Gastroesophageal sphincter (tissue), 4 donors: ENCODE measurements at regions not wholly inside any gene's neighbourhood (a gene's known extent, or its start where the extent isn't known, plus 50 kb on each side); places are given as distances from the start of the nearest gene placed in this dataset.

Experiments used
- ATAC-seq: fragments of 150-250 bp; one replicate; pipeline ENCODE4 v1.9.1; 2016; ENCODE audit warnings: mild to moderate bottlenecking, moderate library complexity
- H3K27ac ChIP-seq, 4 donors: fragments of 200-600 bp; sonication (generic) in 3 of 4; 1 replicate in 3 of 4; 2 replicates in 1 of 4; pipeline ENCODE4 v1.5.1; 2016 to 2019
- H3K27me3 ChIP-seq: fragments of 200-600 bp; sonication (generic); one replicate; pipeline ENCODE4 v1.5.1; 2019
- H3K36me3 ChIP-seq, 2 donors: fragments of 200-600 bp; sonication (generic); one replicate each; pipeline ENCODE4 v1.5.1; 2019; ENCODE audit warnings: control low read depth in 1 of 2
- H3K4me1 ChIP-seq, 3 donors: fragments of 200-600 bp; sonication (generic); 1 replicate in 2 of 3; 2 replicates in 1 of 3; pipeline ENCODE4 v1.5.1; 2016 to 2019; ENCODE audit warnings: control low read depth in 2 of 3
- H3K4me3 ChIP-seq, 2 donors: fragments of 200-600 bp; sonication (generic); one replicate each; pipeline ENCODE4 v1.5.1; 2019; ENCODE audit warnings: mild to moderate bottlenecking in 1 of 2, moderate library complexity in 1 of 2
- H3K9me3 ChIP-seq, 3 donors: fragments of 200-600 bp; sonication (generic); one replicate each; pipeline ENCODE4 v1.5.1; 2017 to 2019; ENCODE audit warnings: control low read depth in 2 of 3
- EP300 ChIP-seq: sonication (generic); formaldehyde crosslinking; IDR thresholded peaks from one replicate; pipeline ENCODE4 v1.6.1; 2017; ENCODE audit warnings: antibody characterized with exemption, mild to moderate bottlenecking
- POLR2A ChIP-seq, 2 donors: fragments of 450-650 bp; IDR thresholded peaks; one replicate each; pipeline ENCODE4 v1.6.1; 2017; ENCODE audit warnings: antibody characterized with exemption in 2 of 2, mild to moderate bottlenecking in 2 of 2, moderate library complexity in 1 of 2
- POLR2AphosphoS5 ChIP-seq: sonication (generic); formaldehyde crosslinking; IDR thresholded peaks from one replicate; pipeline ENCODE4 v1.6.1; 2017; ENCODE audit warnings: antibody characterized with exemption
- WGBS, 2 donors: methylation state at CpG; one replicate each; pipeline ENCODE4 v1.1.5; 2018; ENCODE audit warnings: low coverage in 1 of 2; 5-methylcytosine and 5-hydroxymethylcytosine counted together
- TF ChIP-seq, protein P1 (sequence below), 4 experiments: fragments of 200-600 bp in 2 of 4; fragments of 450-650 bp in 2 of 4; sonication (generic) in 1 of 4; IDR thresholded peaks; one replicate each; pipeline ENCODE4 v1.5.1; 2017 to 2019; ENCODE audit warnings: antibody characterized with exemption in 4 of 4, mild to moderate bottlenecking in 2 of 4, moderate library complexity in 2 of 4

DNA sequence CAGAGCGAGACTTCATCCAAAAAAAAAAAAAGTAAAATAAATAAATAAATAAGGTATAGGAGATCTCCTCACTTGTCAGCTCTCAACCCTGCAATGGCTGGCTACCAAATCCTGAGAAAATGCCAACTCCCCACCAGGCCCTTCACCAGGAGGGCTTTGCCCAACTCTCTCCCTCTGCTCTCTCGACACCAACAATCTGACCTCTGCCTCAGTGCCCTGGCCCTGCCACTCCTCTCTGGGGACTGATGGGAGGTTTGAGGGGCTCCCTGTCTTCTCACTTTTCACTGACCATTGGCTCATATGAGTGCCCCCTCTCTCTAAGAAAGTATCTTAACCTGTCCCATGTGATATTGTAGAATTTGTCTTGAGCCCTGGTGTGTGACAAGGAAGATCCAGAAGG is 52.6 kb upstream of the SH3PXD2B start:
- WGBS, 2 donors: 94 to 100% methylated on average over 2 of the region's 2 CpGs
- Histone ChIP-seq H3K27ac (no peak overlapping the region), H3K36me3 (no peaks in the 10 kb centered on the region), H3K4me3 (no peak overlapping the region), H3K4me1 (peaks cover 0 to 24% (median 9%) of the 10 kb centered on the region in 3 donors), H3K9me3 (peaks cover 0 to 14% (median 0%) of the 10 kb centered on the region in 3 donors), H3K27me3 (no peaks in the 10 kb centered on the region)
- no peak for TF ChIP-seq POLR2AphosphoS5
- TF ChIP-seq EP300: no peak
- no peak for TF ChIP-seq POLR2A (IDR thresholded peaks at IDR 0.05)
- TF ChIP-seq, protein P1, sequence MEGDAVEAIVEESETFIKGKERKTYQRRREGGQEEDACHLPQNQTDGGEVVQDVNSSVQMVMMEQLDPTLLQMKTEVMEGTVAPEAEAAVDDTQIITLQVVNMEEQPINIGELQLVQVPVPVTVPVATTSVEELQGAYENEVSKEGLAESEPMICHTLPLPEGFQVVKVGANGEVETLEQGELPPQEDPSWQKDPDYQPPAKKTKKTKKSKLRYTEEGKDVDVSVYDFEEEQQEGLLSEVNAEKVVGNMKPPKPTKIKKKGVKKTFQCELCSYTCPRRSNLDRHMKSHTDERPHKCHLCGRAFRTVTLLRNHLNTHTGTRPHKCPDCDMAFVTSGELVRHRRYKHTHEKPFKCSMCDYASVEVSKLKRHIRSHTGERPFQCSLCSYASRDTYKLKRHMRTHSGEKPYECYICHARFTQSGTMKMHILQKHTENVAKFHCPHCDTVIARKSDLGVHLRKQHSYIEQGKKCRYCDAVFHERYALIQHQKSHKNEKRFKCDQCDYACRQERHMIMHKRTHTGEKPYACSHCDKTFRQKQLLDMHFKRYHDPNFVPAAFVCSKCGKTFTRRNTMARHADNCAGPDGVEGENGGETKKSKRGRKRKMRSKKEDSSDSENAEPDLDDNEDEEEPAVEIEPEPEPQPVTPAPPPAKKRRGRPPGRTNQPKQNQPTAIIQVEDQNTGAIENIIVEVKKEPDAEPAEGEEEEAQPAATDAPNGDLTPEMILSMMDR (IDR thresholded peaks at IDR 0.05): no peak
- no peak for ATAC-seq

DNA sequence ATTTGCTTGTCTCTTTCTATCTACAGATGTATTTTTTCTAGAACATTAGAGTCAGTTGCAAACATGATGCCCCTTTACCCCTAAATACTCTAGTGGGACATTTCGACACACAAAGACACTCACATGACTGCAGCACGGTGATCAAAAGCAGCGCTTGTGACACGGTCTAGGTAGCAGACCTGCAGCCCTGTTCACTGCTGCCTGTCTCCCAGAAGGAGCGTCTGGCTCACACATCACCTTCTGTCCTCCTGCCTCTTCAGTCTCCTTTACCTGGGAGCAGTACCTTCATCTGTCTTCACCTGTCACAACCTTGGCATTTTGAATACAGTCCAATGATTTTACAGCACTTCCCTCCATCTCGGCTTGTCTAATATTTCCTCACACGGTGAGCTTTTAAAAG is 51.9 kb upstream of the SH3PXD2B start:
- Histone ChIP-seq H3K36me3 (no peaks in the 10 kb centered on the region), H3K27ac (no peak overlapping the region), H3K27me3 (no peaks in the 10 kb centered on the region), H3K4me3 (no peak overlapping the region), H3K9me3 (peaks cover 0 to 7% (median 0%) of the 10 kb centered on the region in 3 donors), H3K4me1 (peaks cover 0 to 24% (median 9%) of the 10 kb centered on the region in 3 donors)
- TF ChIP-seq POLR2AphosphoS5: no peak
- TF ChIP-seq, protein P1 (IDR thresholded peaks at IDR 0.05): no peak
- no peak for TF ChIP-seq POLR2A (IDR thresholded peaks at IDR 0.05)
- no peak for TF ChIP-seq EP300
- no peak for ATAC-seq
- 82 to 100% methylated on average over 2 to 6 of the region's 7 CpGs for WGBS, 2 donors

DNA sequence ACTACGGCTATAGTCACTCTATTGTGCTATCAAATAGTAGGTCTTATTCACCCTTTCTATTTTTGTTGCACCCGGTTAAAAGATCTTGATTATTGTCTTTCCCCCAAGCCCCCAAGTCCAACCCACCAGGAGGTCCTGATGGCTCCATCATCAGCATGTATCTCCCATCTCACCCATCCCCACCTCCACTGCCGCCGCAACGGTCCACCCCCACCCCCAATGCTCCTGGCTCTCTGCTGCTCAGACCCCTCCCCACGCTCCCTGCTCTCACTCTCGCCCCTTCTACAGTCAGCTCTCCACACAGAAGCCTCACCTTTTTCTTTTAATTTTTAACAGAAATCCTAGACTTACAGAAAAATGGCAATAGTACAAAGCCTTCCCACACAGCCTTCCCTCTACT is 51.5 kb upstream of the SH3PXD2B start:
- TF ChIP-seq POLR2AphosphoS5: no peak
- TF ChIP-seq, protein P1 (IDR thresholded peaks at IDR 0.05): no peak
- TF ChIP-seq POLR2A (IDR thresholded peaks at IDR 0.05): no peak
- TF ChIP-seq EP300: no peak
- peaks cover 0 to 24% (median 9%) of the 10 kb centered on the region in 3 donors for H3K4me1 ChIP-seq
- no peak for ATAC-seq
- peaks cover 0 to 3% (median 0%) of the 10 kb centered on the region in 3 donors for H3K9me3 ChIP-seq
- WGBS, 2 donors: 97 to 99% methylated on average over 3 to 7 of the region's 7 CpGs
- no peak overlapping the region for H3K27ac ChIP-seq
- no peaks in the 10 kb centered on the region for H3K27me3 ChIP-seq
- H3K4me3 ChIP-seq: no peak overlapping the region
- no peaks in the 10 kb centered on the region for H3K36me3 ChIP-seq

DNA sequence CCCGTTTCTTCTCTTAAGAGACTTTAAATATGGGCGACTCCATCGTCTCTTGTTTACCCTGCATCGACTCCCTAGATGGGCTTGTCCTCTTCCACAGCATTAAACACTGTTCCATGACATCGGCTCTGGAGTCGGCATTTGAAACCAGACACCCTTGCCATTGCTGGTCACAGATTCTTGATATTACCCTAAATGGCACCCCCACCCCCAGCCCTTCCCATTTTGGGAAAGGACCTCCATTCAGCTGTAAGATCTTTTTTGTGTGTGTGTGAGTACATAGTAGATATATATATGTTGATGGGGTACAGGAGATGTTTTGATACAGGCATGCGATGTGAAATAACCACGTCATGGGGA is 51.1 kb upstream of the SH3PXD2B start:
- Histone ChIP-seq H3K27me3 (no peaks in the 10 kb centered on the region), H3K4me1 (peaks cover 0 to 24% (median 9%) of the 10 kb centered on the region in 3 donors), H3K27ac (peak overlapping the region in 3 of 4 donors; percentile 58 to 68 (median 66)), H3K36me3 (no peaks in the 10 kb centered on the region), H3K4me3 (no peak overlapping the region), H3K9me3 (no peaks in the 10 kb centered on the region)
- ATAC-seq: no peak
- 79 to 81% methylated on average over 8 of the region's 8 CpGs for WGBS, 2 donors
- TF ChIP-seq, protein P1 (IDR thresholded peaks at IDR 0.05): no peak
- TF ChIP-seq POLR2A (IDR thresholded peaks at IDR 0.05): no peak
- no peak for TF ChIP-seq POLR2AphosphoS5
- TF ChIP-seq EP300: no peak

DNA sequence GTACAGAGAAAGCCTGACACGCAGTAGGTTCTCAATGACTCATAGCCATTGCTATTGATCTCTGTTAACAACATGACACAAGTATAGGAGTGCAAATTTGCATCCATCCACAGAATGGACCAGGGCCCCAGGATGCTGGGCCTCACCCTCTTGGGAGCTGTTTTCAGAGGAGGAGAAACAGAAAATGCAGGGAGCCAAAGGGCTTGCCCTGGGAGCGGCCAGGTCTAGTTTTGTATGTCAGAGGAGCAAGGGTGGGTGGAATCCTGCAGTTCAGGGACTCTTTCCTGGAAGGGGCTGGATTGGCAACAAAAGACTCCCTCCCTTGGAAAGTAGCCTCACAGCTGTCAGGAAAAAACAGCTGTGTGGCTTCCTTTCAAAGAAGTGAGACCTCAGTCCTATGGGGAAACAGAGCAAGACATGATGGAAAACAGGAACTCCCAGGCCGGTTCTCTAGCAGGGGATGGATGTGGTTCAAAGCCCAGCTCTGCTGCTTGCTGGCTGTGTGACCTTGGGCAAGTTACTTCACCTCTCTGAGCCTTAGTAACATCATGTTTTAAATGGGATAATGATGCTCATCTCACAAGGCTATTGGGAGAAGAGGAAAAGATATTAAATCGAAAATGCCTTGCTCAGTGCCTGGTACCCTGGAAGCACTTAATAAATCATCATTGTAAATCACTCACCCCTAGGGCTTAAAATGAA is 50.5 kb upstream of the SH3PXD2B start:
- Histone ChIP-seq H3K27ac (peak overlapping the region in 3 of 4 donors; percentile 58 to 68 (median 66)), H3K36me3 (no peaks in the 10 kb centered on the region), H3K27me3 (no peaks in the 10 kb centered on the region), H3K4me1 (peaks cover 0 to 24% (median 9%) of the 10 kb centered on the region in 3 donors), H3K4me3 (no peak overlapping the region), H3K9me3 (no peaks in the 10 kb centered on the region)
- TF ChIP-seq POLR2A (IDR thresholded peaks at IDR 0.05) (no peak), POLR2AphosphoS5 (peak; percentile 53)
- 58 to 61% methylated on average over 3 to 4 of the region's 4 CpGs for WGBS, 2 donors
- ATAC-seq: peak; percentile 70
